ENCODE measurements at regions not wholly inside any gene's neighbourhood (a gene's known extent, or its start where the extent isn't known, plus 50 kb on each side); places are given as distances from the start of the nearest gene placed in this dataset.

GRCh38 chr7:15041226-15041625 lies 138.7 kb upstream of the DGKB start:
- BruUV-seq (replicated peaks) = no TSS peak
- Histone ChIP-seq H3K27me3 (ENCODE audit: control insufficient read depth, insufficient read depth, low read length) (no peaks in the 10 kb centered on the region), H3K4me3 (ENCODE audit: low read depth in 2 of 2, low read length in 2 of 2) (no peak overlapping the region), H3K27ac (ENCODE audit: low read length) (no peak overlapping the region), H3K4me1 (ENCODE audit: control insufficient read depth, insufficient read depth, low read length) (no peaks in the 10 kb centered on the region), H3K36me3 (ENCODE audit: control insufficient read depth, insufficient read depth, low read length) (no peaks in the 10 kb centered on the region), H3K9me3 (ENCODE audit: control insufficient read depth, insufficient read depth, low read depth, low read length) (no peaks in the 10 kb centered on the region)
- DNase-seq (ENCODE audit: low read depth, low spot score) = no peak
- ATAC-seq = no peak
- TF ChIP-seq SIN3A (IDR thresholded peaks at IDR 0.05; ENCODE audit: borderline replicate concordance, insufficient read depth, low read depth, low read length) (no peak), CTCF (IDR thresholded peaks at IDR 0.05) (no peak), POLR2AphosphoS5 (IDR thresholded peaks at IDR 0.05; ENCODE audit: low read depth, low read length) (no peak), REST (IDR thresholded peaks at IDR 0.05; ENCODE audit: insufficient read depth in 1 of 2, low read depth in 2 of 2, low read length in 1 of 2) (no peak), TCF7L2 (IDR thresholded peaks at IDR 0.05; ENCODE audit: low read depth, low read length) (no peak)
- POLR2A ChIA-PET = no interaction called here
- CTCF ChIA-PET = no interaction called here
- in situ Hi-C loops (cut with HindIII; ENCODE audit: low pct_unique_long_range_greater_than_20kb, low sequenced_read_pairs) (no loop called here), intact Hi-C loops (cut with micrococcal nuclease; ENCODE audit: unreplicated experiment) (no loop called here)

GRCh38 chr7:15035814-15036213 lies 133.3 kb upstream of the DGKB start:
- ChIA-PET CTCF (no interaction called here), POLR2A (no interaction called here)
- Histone ChIP-seq H3K9me3 (ENCODE audit: control insufficient read depth, insufficient read depth, low read depth, low read length) (no peaks in the 10 kb centered on the region), H3K36me3 (ENCODE audit: control insufficient read depth, insufficient read depth, low read length) (no peaks in the 10 kb centered on the region), H3K4me3 (ENCODE audit: low read depth in 2 of 2, low read length in 2 of 2) (no peak overlapping the region), H3K4me1 (ENCODE audit: control insufficient read depth, insufficient read depth, low read length) (no peaks in the 10 kb centered on the region), H3K27me3 (ENCODE audit: control insufficient read depth, insufficient read depth, low read length) (no peaks in the 10 kb centered on the region), H3K27ac (ENCODE audit: low read length) (no peak overlapping the region)
- BruUV-seq (replicated peaks) = no TSS peak
- TF ChIP-seq CTCF (IDR thresholded peaks at IDR 0.05) (no peak), SIN3A (IDR thresholded peaks at IDR 0.05; ENCODE audit: borderline replicate concordance, insufficient read depth, low read depth, low read length) (no peak), POLR2AphosphoS5 (IDR thresholded peaks at IDR 0.05; ENCODE audit: low read depth, low read length) (no peak), TCF7L2 (IDR thresholded peaks at IDR 0.05; ENCODE audit: low read depth, low read length) (no peak), REST (IDR thresholded peaks at IDR 0.05; ENCODE audit: insufficient read depth in 1 of 2, low read depth in 2 of 2, low read length in 1 of 2) (no peak)
- ATAC-seq = no peak
- no peak for DNase-seq (ENCODE audit: low read depth, low spot score)
- in situ Hi-C loops (cut with HindIII; ENCODE audit: low pct_unique_long_range_greater_than_20kb, low sequenced_read_pairs) = no loop called here
- intact Hi-C loops (cut with micrococcal nuclease; ENCODE audit: unreplicated experiment) = no loop called here
